A673 (cell line): ENCODE measurements at regions not wholly inside any gene's neighbourhood (a gene's known extent, or its start where the extent isn't known, plus 50 kb on each side); places are given as distances from the start of the nearest gene placed in this dataset.

Experiments
- CTCF ChIP-seq: fragments of 300-800, 200-600 bp; sonication (generic); conservative IDR thresholded peaks from 2 replicates; pipeline ENCODE4 v1.5.1; 2017; ENCODE audit warnings: low read depth, mild to moderate bottlenecking, antibody characterized with exemption, low read length, moderate library complexity, mixed read lengths
- EZH2 ChIP-seq: fragments of 200-600 bp; sonication (generic); IDR thresholded peaks from 2 replicates; pipeline ENCODE4 v1.6.1; 2017; ENCODE audit warnings: borderline replicate concordance, low read depth, mild to moderate bottlenecking, mixed read lengths, antibody characterized with exemption, low read length; ENCODE audit not compliant: poor library complexity, severe bottlenecking

DNA sequence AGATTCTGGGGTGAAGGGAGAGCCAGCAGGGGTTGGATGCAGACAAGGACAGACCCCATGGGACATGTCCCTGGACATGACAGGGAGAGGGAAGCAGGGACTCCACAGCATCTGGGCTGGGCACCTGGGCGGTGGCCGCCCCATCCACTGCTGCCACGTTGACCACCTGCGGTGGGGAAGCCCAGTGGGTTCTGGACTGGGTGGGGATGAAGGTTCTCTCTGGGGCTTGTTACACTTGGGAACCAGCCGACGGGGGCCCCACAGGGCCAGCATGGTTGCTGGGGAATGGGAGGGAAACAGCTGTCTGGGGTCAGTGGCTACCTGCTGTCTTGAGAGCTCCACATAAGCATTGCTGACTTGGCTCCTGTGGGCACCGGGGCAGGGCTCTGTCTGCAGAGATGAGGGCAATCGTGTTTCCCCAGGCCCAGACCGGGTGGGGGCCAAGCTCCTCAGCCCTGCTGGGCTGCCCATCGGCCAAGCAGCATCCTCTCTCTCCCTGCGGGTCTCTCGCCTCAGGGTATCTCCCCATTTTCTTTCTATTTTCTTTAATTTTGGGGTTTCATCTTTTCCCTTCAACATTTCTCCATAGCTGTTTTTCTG is 443.6 kb upstream of the PFKP start:
- TF ChIP-seq CTCF, result no peak
- no peak for TF ChIP-seq EZH2
